Kidney glomerular epithelial cell (primary cell): ENCODE measurements at regions not wholly inside any gene's neighbourhood (a gene's known extent, or its start where the extent isn't known, plus 50 kb on each side); places are given as distances from the start of the nearest gene placed in this dataset.
"Not testable (repeated sequence)": the region's sequence is repeated elsewhere in the genome, so short reads cannot be mapped to it uniquely, and the experiment has no call there.

ENCODE experiments used
- DNase-seq: peaks from one replicate; lab custom pipeline; 2025; lab: John Stamatoyannopoulos, UW

GRCh38 chr1:168420177-168420576 is 123.6 kb downstream of the XCL2 start:
- no peak for DNase-seq

DNA sequence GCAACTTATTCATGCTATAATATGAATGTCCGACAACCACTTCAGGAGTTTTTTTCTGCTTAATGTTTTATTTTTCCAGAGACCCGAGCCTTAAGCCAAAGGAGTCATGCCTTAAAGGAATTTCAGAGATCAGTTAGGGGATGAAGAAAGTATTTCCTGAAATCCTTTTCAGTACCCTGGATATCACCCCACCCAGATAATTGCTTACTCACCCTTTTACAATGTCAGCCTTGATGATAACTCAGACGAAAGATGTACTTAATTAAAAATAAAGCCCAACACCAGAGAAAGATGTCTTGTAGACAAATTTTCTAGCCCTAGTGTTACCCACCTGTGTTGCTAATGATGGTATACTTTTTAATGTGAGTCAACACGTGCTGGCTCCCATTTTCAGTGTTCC is 124.1 kb downstream of the XCL2 start:
- DNase-seq, result no peak

- DNase-seq, result no peak
Observed at GRCh38 chr1:168416220-168416619, 127.6 kb downstream of the XCL2 start.

DNA sequence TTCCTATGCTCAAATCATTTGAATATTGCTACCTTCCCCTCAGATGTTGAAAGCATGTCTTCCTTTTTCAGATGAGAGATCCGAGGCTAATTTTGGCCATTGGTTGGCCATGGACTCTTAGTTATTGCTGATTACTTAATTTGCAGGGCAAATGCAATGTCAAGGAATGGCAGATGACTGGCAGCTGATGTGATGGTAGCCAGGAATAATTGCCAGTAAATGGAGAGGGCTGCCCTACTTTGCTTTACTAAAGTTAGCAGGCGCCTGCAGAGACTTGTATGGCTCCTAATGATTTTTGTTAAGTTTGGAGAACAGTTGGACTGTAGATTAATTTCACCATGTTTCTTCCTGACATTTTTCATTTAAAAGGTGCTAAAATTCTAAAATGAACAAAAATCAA is 128.9 kb downstream of the XCL2 start:
- no peak for DNase-seq

DNA sequence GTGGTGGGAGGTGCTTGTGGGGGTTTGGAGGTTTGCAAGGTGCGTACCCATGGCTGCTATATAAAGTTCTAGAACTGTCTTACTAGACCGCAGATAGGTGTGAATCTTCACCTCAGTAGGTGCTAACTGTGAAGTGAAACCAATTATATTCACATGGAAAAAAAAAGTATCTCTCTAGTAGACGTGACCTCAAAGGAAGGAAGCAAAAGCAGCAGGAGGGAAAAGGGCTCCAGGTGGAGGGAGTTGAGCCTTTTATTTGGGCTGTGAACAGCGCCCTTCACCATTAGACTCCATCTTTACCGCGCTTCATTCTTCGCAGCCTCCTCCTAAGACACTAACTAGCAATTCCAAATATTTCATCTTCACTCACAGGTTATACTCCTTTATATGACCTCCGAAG is 129.8 kb downstream of the TBX19 start:
- DNase-seq, result no peak

- peak; percentile 81 for DNase-seq
Observed at GRCh38 chr1:168408884-168409283, 128.2 kb downstream of the TBX19 start.

GRCh38 chr1:168408539-168408865 is 127.8 kb downstream of the TBX19 start:
- DNase-seq, result no peak

DNA sequence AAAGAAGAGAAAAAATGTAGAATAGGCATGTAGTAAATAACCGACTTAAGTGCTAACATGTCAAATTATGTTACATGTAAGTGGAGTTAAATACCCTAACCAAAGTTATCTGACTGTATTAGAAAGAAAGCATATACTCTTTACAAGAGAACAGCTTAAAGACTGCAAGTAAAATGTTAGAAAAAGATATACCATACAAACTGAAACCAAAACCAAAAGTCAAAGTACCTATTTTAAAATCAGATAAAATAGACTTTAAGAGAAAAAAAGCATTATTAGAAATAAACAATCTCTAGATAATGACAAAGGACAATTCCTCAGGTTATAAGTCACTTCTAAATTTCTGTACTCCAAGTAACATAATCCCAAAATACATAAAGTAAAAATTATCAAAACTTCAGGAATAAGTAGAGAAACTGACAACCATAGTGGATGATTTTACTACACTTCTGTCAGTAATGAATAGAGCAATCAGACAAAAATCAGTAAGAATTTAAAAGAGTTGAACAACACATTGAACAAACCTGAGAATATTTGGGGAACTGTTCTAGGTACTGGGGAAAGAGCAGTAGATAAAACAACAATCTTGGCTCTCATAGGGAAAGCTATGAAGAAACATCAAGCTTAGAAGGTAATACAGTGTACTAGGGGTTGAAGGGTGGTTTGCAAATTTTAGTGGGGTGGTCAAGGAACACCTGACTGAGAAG is 127.3 kb downstream of the TBX19 start:
- DNase-seq, result no peak

- DNase-seq, result no peak
Observed at GRCh38 chr1:168405906-168406549, 125.4 kb downstream of the TBX19 start.

DNA sequence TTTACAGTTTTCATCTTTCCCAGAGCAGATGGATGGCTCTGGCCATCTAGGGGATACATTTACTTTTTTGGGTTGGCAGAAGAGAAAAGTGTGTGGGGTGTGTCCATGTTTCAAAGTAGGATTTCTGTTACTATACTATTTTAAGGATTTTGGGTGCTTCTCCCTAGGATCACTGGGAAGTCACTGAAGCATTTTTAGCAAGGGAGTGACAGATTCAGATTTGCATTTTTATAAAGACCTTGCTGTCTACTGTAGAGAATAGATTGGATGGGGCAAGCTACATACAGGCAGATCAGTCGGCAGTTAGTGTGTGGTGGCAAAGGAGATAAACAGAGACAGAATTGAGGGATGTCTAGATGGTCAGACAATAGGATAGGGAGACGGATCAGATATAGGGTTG is 122.5 kb downstream of the TBX19 start:
- no peak for DNase-seq

- DNase-seq, result not testable (repeated sequence)
Observed at GRCh38 chr1:168402466-168402865, 121.8 kb downstream of the TBX19 start.

DNA sequence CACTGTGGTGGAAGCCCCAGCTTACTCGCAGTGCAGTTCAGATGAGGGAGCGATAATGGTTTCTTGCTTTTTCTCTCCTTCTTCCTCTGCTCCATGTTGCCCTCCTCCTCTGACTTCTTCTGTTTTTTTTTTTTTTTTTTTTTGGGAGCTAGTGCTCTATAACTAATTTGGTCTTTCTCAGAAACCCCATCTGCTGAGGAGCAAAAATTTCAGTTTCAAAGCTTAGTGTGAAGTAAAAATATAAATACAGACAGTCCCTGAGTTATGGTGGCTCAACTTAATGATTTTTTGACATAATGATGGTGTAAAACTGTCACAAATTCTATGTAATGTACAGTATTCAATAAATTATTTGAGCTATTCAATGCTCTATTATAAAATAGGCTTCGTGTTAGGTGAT is 120.7 kb downstream of the TBX19 start:
- DNase-seq, result no peak

- no peak for DNase-seq
Observed at GRCh38 chr1:168400139-168400538, 119.5 kb downstream of the TBX19 start.

GRCh38 chr1:168397806-168398205 is 117.1 kb downstream of the TBX19 start:
- no peak for DNase-seq

- DNase-seq, result no peak
Observed at GRCh38 chr1:168396940-168397684, 116.4 kb downstream of the TBX19 start.

DNA sequence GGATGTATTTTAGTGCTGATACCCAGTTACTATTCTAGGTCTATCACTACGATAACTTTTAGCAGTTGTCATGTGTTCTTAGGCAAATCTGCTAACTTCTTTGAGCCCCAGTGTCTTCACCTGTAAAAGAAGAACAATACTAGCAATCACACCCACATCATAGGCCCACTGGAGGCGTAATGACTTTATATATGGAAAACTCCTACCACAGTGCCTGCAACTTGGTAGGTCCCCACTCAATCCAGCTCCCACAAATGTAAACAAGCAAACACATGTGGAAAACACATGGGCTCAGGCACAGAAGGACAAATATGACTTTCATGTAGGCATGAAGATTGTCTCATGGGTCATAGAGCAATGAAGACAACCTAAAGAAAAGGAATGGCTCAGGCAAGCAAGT is 115.8 kb downstream of the TBX19 start:
- no peak for DNase-seq

DNA sequence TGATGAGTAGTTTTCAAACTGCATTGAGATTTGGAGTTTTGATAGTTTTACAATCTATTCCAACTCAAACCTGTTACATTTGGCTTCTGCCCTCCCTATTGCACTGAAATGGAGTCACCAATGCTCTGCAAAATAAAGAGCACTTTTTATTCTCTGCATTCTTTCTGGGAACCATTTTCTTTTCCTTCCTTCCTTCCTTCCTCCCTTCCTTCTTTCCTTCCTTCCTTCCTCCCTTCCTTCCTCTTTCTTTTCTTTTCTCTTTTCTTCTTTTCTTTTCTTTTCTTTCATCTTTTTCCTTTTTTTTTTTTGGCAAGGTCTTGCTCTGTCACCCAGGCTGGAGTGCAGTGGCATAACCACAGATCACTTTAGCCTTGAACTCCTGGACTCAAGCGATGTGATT is 114.2 kb downstream of the TBX19 start:
- DNase-seq, result no peak

DNA sequence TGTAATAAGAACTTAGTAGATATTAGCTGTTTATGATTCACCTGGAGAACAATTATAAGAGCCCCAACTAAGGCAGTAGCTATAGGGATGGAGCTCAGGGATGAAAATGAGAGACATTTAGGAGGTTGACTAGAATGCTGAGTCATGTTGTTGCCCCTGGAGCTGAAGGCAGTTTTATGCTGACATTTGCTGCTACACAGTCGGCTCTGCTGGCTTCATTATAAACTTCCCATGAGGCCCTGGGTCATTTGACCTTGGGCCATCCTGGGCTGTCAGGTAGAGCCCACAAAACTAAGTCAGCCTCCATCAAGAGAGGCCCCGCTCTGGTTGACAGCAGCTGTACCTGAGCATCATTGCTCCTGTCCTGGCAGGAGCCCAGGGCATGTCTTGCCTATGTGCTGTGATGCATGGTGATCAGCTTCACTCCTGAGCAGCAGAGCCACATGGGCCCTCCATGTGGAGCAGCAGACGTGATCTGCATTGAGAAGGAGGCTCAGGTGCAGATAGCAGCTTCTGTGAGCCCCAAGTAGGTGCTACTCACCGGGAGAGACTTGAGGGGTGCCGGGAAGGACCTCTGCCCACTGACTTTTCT is 112.4 kb downstream of the TBX19 start:
- DNase-seq, result no peak

DNA sequence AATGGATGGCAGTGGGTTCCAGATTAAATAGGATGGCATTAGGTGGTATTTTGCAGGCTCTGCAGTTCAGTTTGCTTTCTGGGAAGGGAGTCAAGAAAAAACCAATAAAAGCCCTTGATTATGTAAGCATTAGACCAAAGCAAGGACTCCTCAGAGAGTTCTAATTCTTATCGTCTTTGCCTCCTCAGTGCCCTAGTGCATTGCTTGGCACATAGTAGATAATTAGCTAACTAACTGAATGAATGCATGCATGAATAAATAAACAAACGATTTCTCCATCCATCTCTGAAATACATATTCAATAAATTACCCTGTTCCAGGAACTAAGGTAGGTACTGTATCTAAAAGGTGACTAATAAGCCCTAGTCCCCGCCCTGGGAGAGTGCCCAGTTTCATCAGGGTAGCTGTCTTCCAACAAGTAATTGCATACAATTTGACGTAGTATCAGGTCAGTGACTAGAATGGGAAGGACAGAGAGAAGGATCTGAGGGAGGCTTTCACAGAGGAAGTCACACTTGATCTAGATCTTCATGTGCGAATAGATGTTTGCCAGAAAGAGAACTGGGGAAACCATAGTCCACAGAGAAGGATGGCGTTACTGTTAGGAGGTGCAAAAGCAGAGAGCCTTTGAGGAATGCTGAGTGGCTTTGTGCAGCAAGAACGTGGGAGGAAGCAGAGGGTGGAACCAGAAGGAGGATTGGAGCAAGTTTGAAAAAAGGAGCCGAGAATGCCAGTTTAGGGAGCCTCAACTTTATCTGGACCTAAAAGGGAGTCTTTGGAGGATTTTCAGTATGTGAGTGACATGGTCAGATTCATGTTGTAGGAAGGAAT is 111.4 kb downstream of the TBX19 start:
- peak; percentile 49 for DNase-seq

GRCh38 chr1:168390271-168390670 is 109.6 kb downstream of the TBX19 start:
- DNase-seq, result no peak

DNA sequence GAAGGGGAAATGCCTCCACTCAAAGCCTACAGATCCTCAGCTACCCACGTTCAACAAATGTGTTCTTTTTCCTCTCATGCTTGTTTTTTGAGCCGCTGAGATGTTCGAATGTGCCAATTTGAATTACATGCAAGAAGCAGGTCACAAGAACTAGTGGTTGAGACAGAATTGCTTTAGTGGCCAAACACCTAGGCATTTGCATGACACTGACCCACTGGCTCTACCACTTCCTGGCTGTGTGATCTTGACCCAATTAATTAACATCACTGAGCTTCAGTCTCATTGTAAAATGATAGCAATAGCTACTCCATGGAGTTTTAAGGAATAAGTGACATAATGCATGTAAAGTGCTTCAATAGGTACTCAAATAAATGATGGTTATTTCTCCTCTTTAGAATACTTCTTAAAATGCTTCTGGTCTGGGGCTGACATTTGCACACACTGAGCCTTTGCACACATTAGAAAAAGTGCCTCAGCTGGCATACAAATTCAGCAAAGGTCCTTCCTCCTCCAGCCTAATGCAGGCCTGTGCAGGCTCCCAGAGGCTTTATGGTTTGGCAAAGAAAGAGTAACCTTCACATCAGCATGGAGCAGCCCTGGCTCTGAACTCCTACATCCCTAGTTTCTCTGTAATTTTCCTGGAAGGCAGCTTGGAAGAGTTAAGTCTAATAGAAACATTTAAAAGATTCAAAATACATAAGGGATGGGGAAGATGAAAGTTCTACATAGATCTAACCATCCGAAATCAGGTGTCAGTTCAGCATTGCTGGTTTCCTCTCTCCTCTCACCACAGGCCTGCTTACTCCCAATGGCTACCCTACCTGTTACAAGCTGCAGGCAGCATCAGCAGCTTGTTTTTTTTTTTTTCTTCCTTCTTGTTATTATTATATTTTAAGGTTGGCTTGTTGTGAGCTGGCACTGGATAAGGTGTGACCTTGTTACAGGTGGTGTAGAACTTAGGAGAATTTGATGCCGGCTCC is 107.4 kb downstream of the TBX19 start:
- DNase-seq, result no peak
